ENCODE measurements at regions not wholly inside any gene's neighbourhood (a gene's known extent, or its start where the extent isn't known, plus 50 kb on each side); places are given as distances from the start of the nearest gene placed in this dataset.

- TF ChIP-seq CTCF (IDR thresholded peaks at IDR 0.05; ENCODE audit: low read depth, low read length): no peak
- no peak overlapping the region for H3K4me3 ChIP-seq (ENCODE audit: low read depth, low read length)
Observed at GRCh38 chr12:4112734-4113325, 160.7 kb upstream of the CCND2 start.

GRCh38 chr12:4112290-4112689, 161.3 kb upstream of the CCND2 start:
- TF ChIP-seq CTCF (IDR thresholded peaks at IDR 0.05; ENCODE audit: low read depth, low read length): no peak
- H3K4me3 ChIP-seq (ENCODE audit: low read depth, low read length): no peak overlapping the region

GRCh38 chr12:4111010-4111409, 162.6 kb upstream of the CCND2 start:
- TF ChIP-seq CTCF (IDR thresholded peaks at IDR 0.05; ENCODE audit: low read depth, low read length): no peak
- no peak overlapping the region for H3K4me3 ChIP-seq (ENCODE audit: low read depth, low read length)

GRCh38 chr12:4109826-4110225, 163.7 kb upstream of the CCND2 start:
- TF ChIP-seq CTCF (IDR thresholded peaks at IDR 0.05; ENCODE audit: low read depth, low read length): no peak
- H3K4me3 ChIP-seq (ENCODE audit: low read depth, low read length): no peak overlapping the region

GRCh38 chr12:4108803-4109345, 164.7 kb upstream of the CCND2 start:
- no peak for TF ChIP-seq CTCF (IDR thresholded peaks at IDR 0.05; ENCODE audit: low read depth, low read length)
- H3K4me3 ChIP-seq (ENCODE audit: low read depth, low read length): no peak overlapping the region

GRCh38 chr12:4107911-4108697, 165.5 kb upstream of the CCND2 start:
- no peak overlapping the region for H3K4me3 ChIP-seq (ENCODE audit: low read depth, low read length)
- no peak for TF ChIP-seq CTCF (IDR thresholded peaks at IDR 0.05; ENCODE audit: low read depth, low read length)

GRCh38 chr12:4107436-4107878, 166.1 kb upstream of the CCND2 start:
- H3K4me3 ChIP-seq (ENCODE audit: low read depth, low read length): no peak overlapping the region
- TF ChIP-seq CTCF (IDR thresholded peaks at IDR 0.05; ENCODE audit: low read depth, low read length): no peak

All from WI38 (cell line).